ENCODE measurements at regions not wholly inside any gene's neighbourhood (a gene's known extent, or its start where the extent isn't known, plus 50 kb on each side); places are given as distances from the start of the nearest gene placed in this dataset.

GRCh38 chr22:27327497-27327896, 474.1 kb downstream of the MN1 start:
- no peak overlapping the region for H3K27ac ChIP-seq (ENCODE audit: low read depth in 1 of 2, low read length in 1 of 2)
- no peak for TF ChIP-seq CTCF (IDR thresholded peaks at IDR 0.05; ENCODE audit: control extremely low read depth, extremely low read depth)
- WGBS, 2 donors, result 85% methylated on average over 4 of the region's 4 CpGs
- ATAC-seq (ENCODE audit: insufficient read depth, low FRiP score), result no peak
- no peaks in the 10 kb centered on the region for H3K9me3 ChIP-seq (ENCODE audit: control insufficient read depth in 4 of 4, insufficient read depth in 3 of 4, low read length in 3 of 4)
- H3K4me3 ChIP-seq, result no peak overlapping the region
- H3K36me3 ChIP-seq (ENCODE audit: control insufficient read depth in 4 of 4, insufficient read depth in 4 of 4, low read length in 4 of 4), result no peaks in the 10 kb centered on the region
- peaks cover 3 to 14% (median 12%) of the 10 kb centered on the region in 3 donors for H3K27me3 ChIP-seq (ENCODE audit: control insufficient read depth in 3 of 3, insufficient read depth in 3 of 3, low read length in 2 of 3)
- no peak for DNase-seq
- peaks cover 0 to 21% (median 0%) of the 10 kb centered on the region in 5 donors for H3K4me1 ChIP-seq (ENCODE audit: control insufficient read depth in 5 of 5, insufficient read depth in 5 of 5, low read length in 5 of 5)
- no peak overlapping the region for H3K9ac ChIP-seq (ENCODE audit: insufficient read depth in 1 of 2, low read length in 2 of 2)

- Histone ChIP-seq H3K27ac (ENCODE audit: low read depth in 1 of 2, low read length in 1 of 2) (no peak overlapping the region), H3K36me3 (ENCODE audit: control insufficient read depth in 4 of 4, insufficient read depth in 4 of 4, low read length in 4 of 4) (no peaks in the 10 kb centered on the region), H3K4me1 (ENCODE audit: control insufficient read depth in 5 of 5, insufficient read depth in 5 of 5, low read length in 5 of 5) (peaks cover 0 to 19% (median 0%) of the 10 kb centered on the region in 5 donors), H3K4me3 (no peak overlapping the region), H3K9ac (ENCODE audit: insufficient read depth in 1 of 2, low read length in 2 of 2) (no peak overlapping the region), H3K9me3 (ENCODE audit: control insufficient read depth in 4 of 4, insufficient read depth in 3 of 4, low read length in 3 of 4) (no peaks in the 10 kb centered on the region), H3K27me3 (ENCODE audit: control insufficient read depth in 3 of 3, insufficient read depth in 3 of 3, low read length in 2 of 3) (peaks cover 3 to 11% (median 10%) of the 10 kb centered on the region in 3 donors)
- no peak for DNase-seq
- ATAC-seq (ENCODE audit: insufficient read depth, low FRiP score), result no peak
- 82 to 85% methylated on average over 5 of the region's 5 CpGs for WGBS, 2 donors
- TF ChIP-seq CTCF (IDR thresholded peaks at IDR 0.05; ENCODE audit: control extremely low read depth, extremely low read depth), result no peak
These were observed 473.4 kb downstream of the MN1 start for GRCh38 chr22:27327981-27328721.

GRCh38 chr22:27329131-27329850, 472.3 kb downstream of the MN1 start:
- DNase-seq (no peak), ATAC-seq (ENCODE audit: insufficient read depth, low FRiP score) (no peak)
- H3K9me3 ChIP-seq (ENCODE audit: control insufficient read depth in 4 of 4, insufficient read depth in 3 of 4, low read length in 3 of 4), result no peaks in the 10 kb centered on the region
- H3K4me1 ChIP-seq (ENCODE audit: control insufficient read depth in 5 of 5, insufficient read depth in 5 of 5, low read length in 5 of 5), result peaks cover 0 to 11% (median 0%) of the 10 kb centered on the region in 5 donors
- H3K27ac ChIP-seq (ENCODE audit: low read depth in 1 of 2, low read length in 1 of 2), result no peak overlapping the region
- H3K36me3 ChIP-seq (ENCODE audit: control insufficient read depth in 4 of 4, insufficient read depth in 4 of 4, low read length in 4 of 4), result no peaks in the 10 kb centered on the region
- H3K27me3 ChIP-seq (ENCODE audit: control insufficient read depth in 3 of 3, insufficient read depth in 3 of 3, low read length in 2 of 3), result peaks cover 3 to 7% (median 5%) of the 10 kb centered on the region in 3 donors
- 27 to 30% methylated on average over 13 of the region's 13 CpGs for WGBS, 2 donors
- no peak overlapping the region for H3K4me3 ChIP-seq
- TF ChIP-seq CTCF (IDR thresholded peaks at IDR 0.05; ENCODE audit: control extremely low read depth, extremely low read depth), result no peak
- no peak overlapping the region for H3K9ac ChIP-seq (ENCODE audit: insufficient read depth in 1 of 2, low read length in 2 of 2)

Data from lung (tissue), 11 donors.